ENCODE measurements at regions not wholly inside any gene's neighbourhood (a gene's known extent, or its start where the extent isn't known, plus 50 kb on each side); places are given as distances from the start of the nearest gene placed in this dataset.
"Not testable (repeated sequence)": the region's sequence is repeated elsewhere in the genome, so short reads cannot be mapped to it uniquely, and the experiment has no call there.

DNA sequence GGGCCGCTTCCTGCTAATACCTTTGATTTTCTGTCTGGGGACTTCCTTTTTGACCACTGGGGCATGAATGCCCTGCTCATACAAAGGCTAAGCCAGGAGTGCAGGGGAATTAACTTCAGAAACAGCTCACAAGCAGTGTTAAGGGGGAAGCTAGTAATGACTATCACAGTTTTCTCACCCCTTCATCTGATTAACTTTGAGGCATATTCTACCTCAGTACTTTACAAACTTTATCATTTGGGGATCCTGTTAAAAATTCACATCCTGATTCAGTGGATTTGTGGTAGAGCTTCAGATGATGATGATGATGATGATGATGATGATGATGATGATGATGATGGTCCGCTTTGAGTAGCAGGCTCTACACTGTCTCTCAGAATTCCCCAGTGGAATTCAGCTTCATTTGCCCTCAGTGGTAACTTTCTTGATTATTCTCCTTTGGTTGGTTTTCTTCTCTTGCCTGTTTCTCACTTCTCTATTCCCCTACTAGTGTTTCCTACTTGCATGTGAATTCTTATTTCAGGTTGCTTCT, 78.4 kb upstream of the TMEM170B start:
- in situ Hi-C loops (cut with HindIII; ENCODE audit: low pct_ligation_motif_present, low pct_unique_long_range_greater_than_20kb, low sequenced_read_pairs), result no loop called here
- no peak for DNase-seq

DNA sequence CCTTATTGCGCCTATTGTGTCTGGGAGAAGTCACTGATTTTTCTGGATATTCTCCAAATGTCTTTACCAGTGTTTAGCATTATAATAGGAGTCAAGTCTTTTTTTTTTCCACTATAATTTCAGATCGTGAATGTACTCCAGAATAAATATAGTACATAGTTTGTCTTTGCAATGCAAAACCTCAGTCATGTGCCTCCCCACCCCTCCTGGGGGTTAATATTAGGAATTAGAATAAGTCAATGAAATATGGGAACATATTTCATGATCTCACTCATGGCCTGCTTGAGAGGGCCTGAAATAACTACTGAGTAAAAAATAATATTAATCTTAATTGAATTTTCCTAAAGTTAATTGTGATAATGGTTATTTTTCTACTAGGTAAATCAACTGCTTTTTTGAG, 79.0 kb upstream of the TMEM170B start:
- in situ Hi-C loops (cut with HindIII; ENCODE audit: low pct_ligation_motif_present, low pct_unique_long_range_greater_than_20kb, low sequenced_read_pairs), result no loop called here
- no peak for DNase-seq

DNA sequence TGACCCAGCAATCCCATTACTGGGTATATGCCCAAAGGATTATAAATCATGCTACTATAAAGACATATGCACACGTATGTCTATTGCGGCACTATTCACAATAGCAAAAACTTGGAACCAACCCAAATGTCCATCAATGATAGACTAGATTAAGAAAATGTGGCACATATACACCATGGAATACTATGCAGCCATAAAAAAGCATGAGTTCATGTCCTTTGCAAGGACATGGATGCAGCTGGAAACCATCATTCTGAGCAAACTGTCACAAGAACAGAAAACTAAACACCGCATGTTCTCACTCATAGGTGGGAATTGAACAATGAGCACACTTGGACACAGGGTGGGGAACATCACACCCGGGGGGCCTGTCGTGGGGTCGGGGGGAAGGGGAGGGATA, 80.1 kb upstream of the TMEM170B start:
- DNase-seq; in situ Hi-C loops (cut with HindIII; ENCODE audit: low pct_ligation_motif_present, low pct_unique_long_range_greater_than_20kb, low sequenced_read_pairs): not testable (repeated sequence)

DNA sequence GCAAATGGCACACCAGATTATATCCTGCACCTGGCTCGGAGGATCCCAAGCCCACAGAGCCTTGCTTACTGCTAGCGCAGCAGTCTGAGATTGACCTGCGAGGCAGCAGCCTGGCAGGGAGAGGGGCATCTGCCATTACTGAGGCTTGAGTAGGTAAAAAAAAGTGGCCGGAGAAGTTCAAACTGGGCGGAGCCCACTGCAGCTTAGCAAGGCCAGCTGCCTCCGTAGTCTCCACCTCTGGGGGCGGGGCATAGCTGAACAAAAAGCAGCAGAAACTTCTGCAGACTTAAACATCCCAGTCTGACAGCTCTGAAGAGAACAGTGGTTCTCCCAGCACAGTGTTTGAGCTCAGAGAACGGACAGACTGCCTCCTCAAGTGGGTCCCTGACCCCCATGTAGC, 85.4 kb upstream of the TMEM170B start:
- in situ Hi-C loops (cut with HindIII; ENCODE audit: low pct_ligation_motif_present, low pct_unique_long_range_greater_than_20kb, low sequenced_read_pairs); DNase-seq: not testable (repeated sequence)

DNA sequence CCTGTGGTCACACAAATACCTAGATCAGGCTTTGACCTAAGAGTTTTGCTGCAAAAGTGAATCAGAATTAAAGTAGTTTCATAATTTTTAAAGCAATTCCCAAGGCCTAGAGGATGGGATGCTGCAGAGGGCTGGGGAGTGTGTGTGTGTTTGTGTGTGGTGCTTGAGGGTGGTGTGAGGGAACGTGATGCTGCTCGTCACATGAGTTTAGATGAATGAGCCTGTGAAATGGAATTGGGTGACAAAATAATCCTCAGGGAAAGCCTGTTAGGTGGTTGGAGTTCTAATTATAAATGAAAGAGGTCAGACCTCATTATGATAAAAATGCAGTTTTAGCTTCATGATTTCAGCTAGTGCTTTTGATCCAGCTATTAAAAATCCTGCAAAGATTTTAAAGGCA, 87.5 kb upstream of the TMEM170B start:
- DNase-seq, result no peak
- in situ Hi-C loops (cut with HindIII; ENCODE audit: low pct_ligation_motif_present, low pct_unique_long_range_greater_than_20kb, low sequenced_read_pairs), result no loop called here

DNA sequence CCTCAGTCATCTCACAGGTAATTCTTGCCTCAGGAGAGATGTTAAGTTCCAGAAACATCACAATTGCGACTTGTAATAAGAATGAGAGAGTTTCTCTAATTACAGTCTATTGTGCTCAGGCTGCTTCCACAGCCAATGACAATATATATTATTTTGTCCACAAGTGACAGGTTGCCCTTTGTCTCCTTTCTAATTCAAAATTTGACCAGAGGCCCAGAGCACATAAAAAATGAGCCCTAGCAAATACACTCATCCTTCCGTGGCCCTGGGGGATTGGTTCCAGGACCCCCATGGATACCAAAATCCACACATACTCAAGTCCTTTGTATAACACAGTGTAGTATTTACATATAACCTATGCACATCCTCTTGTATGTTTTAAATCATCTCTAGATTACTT, 88.1 kb upstream of the TMEM170B start:
- DNase-seq, result no peak
- in situ Hi-C loops (cut with HindIII; ENCODE audit: low pct_ligation_motif_present, low pct_unique_long_range_greater_than_20kb, low sequenced_read_pairs), result no loop called here

DNA sequence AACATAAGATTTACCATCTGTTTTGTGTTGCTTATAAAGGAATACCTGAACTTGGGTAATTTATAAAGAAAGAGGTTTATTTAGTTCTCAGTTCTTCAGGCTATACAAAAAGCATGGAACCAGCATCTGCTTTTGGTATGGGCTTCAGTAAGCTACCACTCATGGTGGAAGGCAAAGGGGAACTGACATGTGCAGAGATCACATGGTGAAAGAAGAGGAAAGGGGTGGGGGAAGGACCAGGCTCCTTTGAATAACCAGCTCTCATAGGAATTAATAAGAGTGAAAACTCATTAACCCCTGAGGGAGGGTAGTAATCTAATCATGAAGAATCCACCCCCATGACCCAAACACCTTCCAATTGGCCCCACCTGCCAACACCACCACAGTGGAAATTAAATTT, 89.5 kb upstream of the TMEM170B start:
- DNase-seq, result no peak
- in situ Hi-C loops (cut with HindIII; ENCODE audit: low pct_ligation_motif_present, low pct_unique_long_range_greater_than_20kb, low sequenced_read_pairs), result no loop called here

DNA sequence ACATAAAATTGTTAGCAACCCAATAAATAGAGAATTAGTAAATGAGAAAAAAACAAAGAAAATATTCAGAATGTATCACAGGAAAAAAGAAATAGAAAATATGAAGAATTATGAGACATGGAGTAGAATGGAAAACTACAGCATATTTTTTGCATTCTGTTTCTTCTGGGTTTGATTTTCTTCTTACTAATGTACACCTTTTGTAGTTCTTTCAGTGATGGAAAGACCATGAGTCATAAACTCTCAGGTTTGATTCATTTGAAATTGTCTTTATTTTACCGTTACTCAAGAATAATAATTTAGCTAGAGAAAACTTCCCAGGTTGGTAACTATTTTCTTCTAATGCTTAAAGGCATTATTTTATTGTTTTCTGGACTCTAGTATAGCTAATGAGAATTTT, 90.3 kb upstream of the TMEM170B start:
- no peak for DNase-seq
- in situ Hi-C loops (cut with HindIII; ENCODE audit: low pct_ligation_motif_present, low pct_unique_long_range_greater_than_20kb, low sequenced_read_pairs), result no loop called here

DNA sequence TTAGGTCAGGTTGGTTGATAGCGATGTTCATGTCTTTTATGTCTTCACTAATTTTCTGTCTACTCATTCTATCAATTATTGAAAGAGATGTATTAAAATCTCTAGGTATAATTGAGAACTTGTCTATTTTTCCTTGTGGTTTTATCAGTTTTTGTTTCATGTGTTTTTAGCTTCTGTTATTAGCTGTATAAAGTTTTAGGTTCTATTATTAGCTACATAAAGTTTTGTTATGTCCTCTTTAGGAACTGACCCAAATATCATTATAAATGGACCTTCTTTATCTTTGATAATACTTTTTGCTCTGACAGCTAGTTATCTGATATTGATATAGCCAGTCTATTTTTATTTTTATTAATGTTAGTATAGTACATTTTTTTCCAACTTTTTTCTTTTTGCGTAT, 92.4 kb upstream of the TMEM170B start:
- DNase-seq, result no peak
- in situ Hi-C loops (cut with HindIII; ENCODE audit: low pct_ligation_motif_present, low pct_unique_long_range_greater_than_20kb, low sequenced_read_pairs), result no loop called here

DNA sequence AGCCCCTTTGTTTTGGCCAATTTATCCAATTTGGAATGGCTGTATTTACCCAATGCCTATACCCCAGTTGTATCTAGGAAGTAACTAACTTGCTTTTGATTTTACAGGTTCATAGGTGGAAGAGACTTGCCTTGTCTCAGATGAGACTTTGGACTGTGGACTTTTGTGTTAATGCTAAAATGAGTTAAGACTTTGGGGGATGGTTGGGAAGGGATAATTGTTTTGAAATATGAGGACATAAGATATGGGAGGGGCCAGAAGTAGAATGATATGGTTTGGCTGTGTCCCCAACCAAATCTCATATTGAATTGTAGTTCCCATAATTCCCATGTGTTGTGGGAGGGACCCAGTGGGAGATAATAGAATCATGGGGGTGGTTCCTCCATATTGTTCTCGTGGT, 94.4 kb upstream of the TMEM170B start:
- in situ Hi-C loops (cut with HindIII; ENCODE audit: low pct_ligation_motif_present, low pct_unique_long_range_greater_than_20kb, low sequenced_read_pairs); DNase-seq: not testable (repeated sequence)

DNA sequence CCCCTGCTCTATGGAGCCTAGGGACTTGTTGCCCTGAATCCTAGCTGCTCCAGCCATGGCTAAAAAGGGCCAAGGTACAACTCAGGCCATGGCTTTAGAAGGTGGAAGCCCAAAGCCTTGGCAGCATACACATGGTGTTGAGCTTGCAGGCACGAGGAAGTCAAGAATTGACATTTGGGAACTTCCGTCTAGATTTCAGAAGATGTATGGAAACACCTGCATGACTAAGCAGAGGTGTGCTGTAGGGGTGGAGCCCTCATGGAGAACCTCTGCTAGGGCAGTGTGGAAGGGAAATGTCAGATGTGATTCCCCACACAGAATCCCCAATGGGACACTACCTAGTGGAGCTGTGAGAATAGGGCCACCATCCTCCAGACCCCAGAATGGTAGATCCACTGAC, 95.1 kb upstream of the TMEM170B start:
- DNase-seq, result no peak

DNA sequence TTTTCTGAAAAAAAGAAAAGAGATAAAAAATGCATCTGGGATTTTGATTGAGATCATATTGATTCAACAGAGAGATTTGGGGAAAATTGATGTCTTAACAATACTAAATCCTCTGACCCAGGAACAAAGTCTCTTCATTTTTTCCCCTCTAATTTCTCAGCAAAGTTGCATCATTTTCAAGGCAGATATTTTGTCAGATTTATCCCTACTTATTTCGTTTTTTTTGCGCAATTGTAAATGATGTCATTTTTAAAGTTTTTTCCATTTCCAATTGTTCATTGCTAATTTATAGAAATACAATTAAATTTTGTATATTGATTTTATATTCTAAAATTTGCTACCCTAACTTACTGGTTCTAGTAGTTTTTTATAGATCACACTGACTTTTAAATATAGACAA, 97.7 kb upstream of the TMEM170B start:
- in situ Hi-C loops (cut with HindIII; ENCODE audit: low pct_ligation_motif_present, low pct_unique_long_range_greater_than_20kb, low sequenced_read_pairs), result no loop called here
- no peak for DNase-seq

More for the DNA sequence above, 95.1 kb upstream of the TMEM170B start:
- in situ Hi-C loops (cut with HindIII; ENCODE audit: low pct_ligation_motif_present, low pct_unique_long_range_greater_than_20kb, low sequenced_read_pairs), result no loop called here

DNA sequence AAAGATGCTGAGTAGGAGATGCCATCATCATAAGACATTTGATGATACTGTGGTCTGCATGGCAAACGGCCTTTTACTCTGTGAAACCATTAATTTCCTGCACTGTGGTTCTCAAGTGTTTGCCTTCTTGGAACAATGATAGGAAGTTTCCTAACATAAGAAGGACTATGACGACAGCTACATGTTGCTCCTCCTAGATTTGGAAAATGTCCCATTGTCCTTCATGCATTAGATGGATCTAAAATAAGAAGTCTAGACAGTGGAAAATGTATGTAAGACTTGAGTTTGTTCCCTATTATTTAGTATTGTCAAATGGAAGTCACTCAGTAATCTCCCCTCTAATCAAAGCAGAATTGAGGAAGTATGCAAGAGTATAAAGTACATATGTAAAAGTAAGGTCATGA, 98.5 kb upstream of the TMEM170B start:
- no peak for DNase-seq
- in situ Hi-C loops (cut with HindIII; ENCODE audit: low pct_ligation_motif_present, low pct_unique_long_range_greater_than_20kb, low sequenced_read_pairs), result no loop called here

DNA sequence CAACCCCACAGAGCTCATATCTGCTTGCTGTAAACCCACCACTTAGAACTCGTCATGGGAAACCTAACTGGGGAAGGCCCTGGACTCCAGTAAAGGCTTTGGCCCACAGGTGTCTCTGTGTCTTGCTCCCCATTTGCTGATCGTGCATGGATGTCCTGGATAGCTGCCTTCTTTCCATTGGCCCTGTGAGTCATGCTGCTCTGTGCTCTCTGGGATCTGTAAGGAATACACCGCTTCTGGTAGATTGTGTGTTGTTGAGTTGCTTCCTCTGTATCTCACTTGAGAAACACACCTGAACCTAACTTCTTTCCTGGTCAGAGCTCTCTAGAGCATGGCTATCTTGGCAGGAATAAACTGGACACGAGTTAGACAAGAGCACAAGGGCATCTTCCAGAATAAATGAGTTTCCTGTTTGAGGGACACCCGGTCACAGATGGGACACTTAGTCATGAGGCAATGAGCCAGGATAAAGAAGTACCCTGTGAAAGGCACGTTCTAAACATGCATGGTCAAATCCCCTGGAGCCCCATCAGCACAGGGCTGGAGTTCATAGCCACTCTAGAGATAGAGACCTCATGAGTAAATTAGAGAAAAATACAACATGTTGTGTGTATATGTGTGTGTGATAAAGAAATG, 99.6 kb upstream of the TMEM170B start:
- in situ Hi-C loops (cut with HindIII; ENCODE audit: low pct_ligation_motif_present, low pct_unique_long_range_greater_than_20kb, low sequenced_read_pairs), result no loop called here
- DNase-seq, result no peak

DNA sequence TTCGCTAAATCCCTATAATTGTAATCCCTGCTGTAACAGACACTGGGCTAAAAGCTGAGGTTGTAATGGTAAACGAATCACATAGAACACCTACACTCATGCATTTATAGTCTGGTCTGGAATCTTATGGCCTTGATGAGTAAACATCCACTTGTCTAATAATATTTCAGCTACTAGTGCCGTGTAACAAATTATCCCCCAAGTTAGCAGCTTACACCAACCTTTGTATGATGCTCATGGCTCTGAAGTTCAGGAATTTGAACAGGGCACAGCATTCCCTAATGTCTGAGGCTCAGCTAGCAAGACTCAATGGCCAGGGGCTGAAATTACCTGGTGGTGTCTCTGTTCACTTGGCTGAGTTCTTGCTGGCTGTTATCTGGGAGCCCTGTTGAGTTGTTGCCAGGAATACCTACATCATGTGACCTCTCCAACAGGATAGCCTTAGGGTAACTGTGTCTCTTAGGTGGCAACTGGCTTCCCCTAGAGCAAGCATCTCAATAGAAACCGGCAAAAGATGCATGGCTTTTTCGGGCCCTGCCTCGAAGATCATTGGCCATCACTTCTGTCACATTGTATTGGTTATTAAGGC, 100.9 kb upstream of the TMEM170B start:
- in situ Hi-C loops (cut with HindIII; ENCODE audit: low pct_ligation_motif_present, low pct_unique_long_range_greater_than_20kb, low sequenced_read_pairs), result no loop called here
- DNase-seq, result no peak

DNA sequence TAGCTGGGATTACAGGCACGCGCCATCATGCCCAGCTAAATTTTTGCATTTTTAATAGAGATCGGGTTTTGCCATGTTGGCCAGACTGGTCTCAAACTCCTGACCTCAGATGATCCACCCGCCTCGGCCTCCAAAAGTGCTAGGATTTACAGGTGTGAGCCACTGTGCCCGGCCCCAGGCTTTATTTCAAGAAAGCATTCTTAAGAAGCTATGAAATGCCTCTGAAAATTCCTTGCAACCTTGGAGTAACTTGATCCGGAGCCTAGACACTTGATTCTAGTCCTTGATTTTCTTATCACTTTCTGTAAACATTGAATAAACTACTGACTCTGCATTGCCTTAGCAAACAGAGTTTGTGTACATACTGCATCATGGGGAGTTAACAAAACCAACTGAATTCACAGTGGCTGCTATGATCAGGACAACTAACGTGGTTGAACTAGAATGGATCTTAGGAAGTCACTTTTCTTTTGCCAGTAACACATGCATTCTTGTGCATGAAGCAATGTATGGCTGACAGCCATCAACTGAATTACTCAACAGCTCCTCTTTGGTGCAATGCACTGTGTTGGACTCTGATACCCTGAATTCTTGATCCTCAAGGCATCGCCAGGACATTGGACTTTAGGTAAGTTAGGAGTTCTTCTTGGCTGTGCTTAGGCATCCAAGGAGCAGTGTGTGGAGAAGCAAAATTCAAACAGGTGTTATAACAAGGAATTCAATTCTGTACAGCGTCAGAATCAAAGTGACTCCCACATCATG, 102.8 kb upstream of the TMEM170B start:
- in situ Hi-C loops (cut with HindIII; ENCODE audit: low pct_ligation_motif_present, low pct_unique_long_range_greater_than_20kb, low sequenced_read_pairs), result no loop called here
- DNase-seq, result no peak

DNA sequence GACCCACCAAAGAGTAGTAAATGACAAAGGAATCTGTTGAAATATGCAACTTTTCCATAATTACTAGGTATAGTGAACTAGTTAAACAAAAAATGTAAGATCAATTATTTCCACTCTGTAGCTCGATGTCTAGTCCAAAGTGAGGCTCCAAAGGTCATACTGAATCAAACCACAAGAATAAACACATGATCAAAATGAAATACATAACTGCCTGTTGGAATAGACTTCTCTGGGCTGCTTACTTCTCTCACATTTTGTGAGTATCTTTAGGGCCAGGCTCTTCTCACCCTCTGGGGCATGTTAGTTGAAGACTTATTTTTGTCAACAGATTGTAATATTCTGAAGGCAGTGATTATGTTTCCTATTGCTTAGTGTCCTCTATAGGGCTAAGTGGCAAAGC, 103.7 kb upstream of the TMEM170B start:
- DNase-seq, result no peak
- in situ Hi-C loops (cut with HindIII; ENCODE audit: low pct_ligation_motif_present, low pct_unique_long_range_greater_than_20kb, low sequenced_read_pairs), result no loop called here

DNA sequence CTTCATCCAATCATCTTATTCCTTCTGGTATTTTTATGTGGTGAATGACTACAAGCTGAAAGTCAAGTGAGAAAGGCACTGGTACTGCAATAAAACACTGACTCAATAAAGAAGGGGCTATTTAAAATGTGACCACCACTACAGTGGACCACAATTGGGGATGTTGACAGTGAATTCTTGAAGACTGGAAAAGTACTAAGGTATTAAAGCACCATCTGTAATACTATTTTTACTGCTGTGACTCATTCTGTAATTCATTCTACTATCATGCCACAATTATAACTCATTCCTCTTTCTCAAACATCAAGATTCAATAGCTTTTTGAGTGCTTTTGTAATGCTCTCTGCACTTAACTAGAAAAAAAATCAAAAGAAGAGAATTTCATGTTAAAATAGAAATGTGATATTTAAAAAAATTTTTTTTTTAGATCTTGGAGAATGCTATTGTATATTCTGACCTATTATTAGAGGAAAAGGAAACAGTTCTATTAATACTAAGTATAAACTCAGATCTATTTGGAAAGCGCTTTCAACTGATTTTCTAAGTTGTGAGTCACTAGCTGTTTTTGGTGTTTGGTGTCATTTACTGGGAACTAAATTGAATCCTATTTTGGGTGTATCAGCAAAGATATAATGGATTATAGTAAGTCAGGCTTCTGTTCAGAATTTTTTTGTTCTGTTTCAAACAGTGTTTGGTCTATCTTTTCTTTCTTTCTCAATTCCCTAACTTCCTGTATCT, 104.7 kb upstream of the TMEM170B start:
- in situ Hi-C loops (cut with HindIII; ENCODE audit: low pct_ligation_motif_present, low pct_unique_long_range_greater_than_20kb, low sequenced_read_pairs), result no loop called here
- DNase-seq, result peak; percentile 48

DNA sequence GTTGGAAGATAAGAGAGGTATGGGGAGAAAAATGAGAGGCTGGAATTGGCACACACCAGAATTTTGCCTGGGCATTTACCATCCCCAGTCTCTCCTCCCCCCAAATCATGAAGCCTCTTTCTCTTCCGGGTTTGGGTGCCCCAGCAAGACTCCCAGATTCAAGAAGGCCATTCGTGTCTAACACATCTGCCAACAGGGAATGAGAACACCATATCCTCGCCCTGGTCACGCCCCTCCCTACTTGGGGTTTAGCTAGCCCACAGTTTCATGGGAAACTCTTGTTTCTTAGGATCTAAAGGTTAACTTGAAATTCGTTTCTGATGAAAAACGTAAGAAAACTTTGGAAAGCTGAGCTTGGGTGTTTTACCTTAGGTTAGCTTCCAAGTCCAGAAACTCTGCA, 105.5 kb upstream of the TMEM170B start:
- DNase-seq, result no peak
- in situ Hi-C loops (cut with HindIII; ENCODE audit: low pct_ligation_motif_present, low pct_unique_long_range_greater_than_20kb, low sequenced_read_pairs), result no loop called here

Data from ACHN (cell line).